Colonic mucosa (tissue), 4 donors: ENCODE measurements at regions not wholly inside any gene's neighbourhood (a gene's known extent, or its start where the extent isn't known, plus 50 kb on each side); places are given as distances from the start of the nearest gene placed in this dataset.

Experiments
- DNase-seq: peaks from one replicate; pipeline ENCODE4 v3.0.0-alpha.2; 2020
- H3K27ac ChIP-seq: fragments of 200-600 bp; one replicate; pipeline ENCODE4 v1.8.0; 2021
- H3K27me3 ChIP-seq: fragments of 200-600 bp; one replicate; pipeline ENCODE4 v1.8.0; 2021
- H3K36me3 ChIP-seq: fragments of 200-600 bp; one replicate; pipeline ENCODE4 v1.8.0; 2021
- H3K4me1 ChIP-seq: fragments of 200-600 bp; one replicate; pipeline ENCODE4 v1.8.0; 2021; ENCODE audit warnings: mild to moderate bottlenecking
- H3K4me3 ChIP-seq: fragments of 200-600 bp; one replicate; pipeline ENCODE4 v1.8.0; 2021
- H3K9ac ChIP-seq, 2 donors: one replicate each; pipeline ENCODE4 v1.7.0; 2013; ENCODE audit warnings: control low read depth in 2 of 2, low read depth in 2 of 2, low read length in 2 of 2
- H3K9me3 ChIP-seq: fragments of 200-600 bp; one replicate; pipeline ENCODE4 v1.8.0; 2021
- intact Hi-C: fragments of 100-400 bp; cut with DNase I; formaldehyde crosslinking; loops from one replicate; pipeline ENCODE4 v1.14.1; 2022
- TF ChIP-seq, protein P1 (sequence below): fragments of 200-600 bp; IDR thresholded peaks from one replicate; pipeline ENCODE4 v1.8.0; 2022; ENCODE audit warnings: antibody characterized with exemption, mild to moderate bottlenecking
- donor health status: healthy.
- donor health status: DM: no; HTN: no; CAD: no.
- donor health status: DM: no; HTN: no; CAD: no.

DNA sequence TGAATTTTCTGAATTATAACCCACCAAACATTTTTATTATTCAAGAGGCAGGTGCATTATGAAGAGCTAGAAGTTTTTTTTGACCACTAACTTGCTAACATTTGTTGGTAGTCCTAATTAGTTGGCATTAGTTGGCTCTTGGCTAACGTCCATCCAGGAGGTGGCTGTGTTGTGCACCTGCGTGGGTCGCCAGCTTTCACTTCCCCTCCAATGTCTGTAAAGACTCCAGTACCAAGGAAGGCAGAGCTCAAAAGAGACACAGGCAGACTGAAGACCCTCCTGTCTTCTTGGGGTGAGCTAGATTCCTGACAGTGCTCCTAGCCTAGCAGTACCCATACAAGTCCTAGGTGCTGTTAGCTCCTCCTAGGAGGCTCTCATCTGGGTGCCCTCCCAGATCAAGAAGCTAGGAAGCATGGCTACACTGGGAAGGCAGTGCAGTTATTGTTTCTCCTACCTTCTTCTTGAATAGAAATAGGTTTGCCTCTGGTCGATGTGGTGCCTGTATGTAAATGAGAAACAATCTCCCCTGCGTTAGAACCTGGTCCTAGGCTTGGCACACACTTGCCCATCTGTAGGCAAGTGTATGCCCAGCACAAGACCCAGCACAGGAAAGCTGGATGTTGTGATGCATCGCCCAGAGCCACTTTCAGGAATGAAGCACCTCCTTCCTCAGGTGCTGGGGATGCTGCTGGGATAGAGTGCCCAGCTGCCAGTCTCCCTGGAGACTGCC lies 190.9 kb downstream of the ICE1 start:
- H3K9ac ChIP-seq: no peak overlapping the region
- intact Hi-C loops: no loop called here
- H3K9me3 ChIP-seq: no peaks in the 10 kb centered on the region
- H3K27ac ChIP-seq: no peak overlapping the region
- no peak for DNase-seq
- H3K27me3 ChIP-seq: no peaks in the 10 kb centered on the region
- H3K4me1 ChIP-seq: no peaks in the 10 kb centered on the region
- no peaks in the 10 kb centered on the region for H3K36me3 ChIP-seq
- TF ChIP-seq, protein P1, sequence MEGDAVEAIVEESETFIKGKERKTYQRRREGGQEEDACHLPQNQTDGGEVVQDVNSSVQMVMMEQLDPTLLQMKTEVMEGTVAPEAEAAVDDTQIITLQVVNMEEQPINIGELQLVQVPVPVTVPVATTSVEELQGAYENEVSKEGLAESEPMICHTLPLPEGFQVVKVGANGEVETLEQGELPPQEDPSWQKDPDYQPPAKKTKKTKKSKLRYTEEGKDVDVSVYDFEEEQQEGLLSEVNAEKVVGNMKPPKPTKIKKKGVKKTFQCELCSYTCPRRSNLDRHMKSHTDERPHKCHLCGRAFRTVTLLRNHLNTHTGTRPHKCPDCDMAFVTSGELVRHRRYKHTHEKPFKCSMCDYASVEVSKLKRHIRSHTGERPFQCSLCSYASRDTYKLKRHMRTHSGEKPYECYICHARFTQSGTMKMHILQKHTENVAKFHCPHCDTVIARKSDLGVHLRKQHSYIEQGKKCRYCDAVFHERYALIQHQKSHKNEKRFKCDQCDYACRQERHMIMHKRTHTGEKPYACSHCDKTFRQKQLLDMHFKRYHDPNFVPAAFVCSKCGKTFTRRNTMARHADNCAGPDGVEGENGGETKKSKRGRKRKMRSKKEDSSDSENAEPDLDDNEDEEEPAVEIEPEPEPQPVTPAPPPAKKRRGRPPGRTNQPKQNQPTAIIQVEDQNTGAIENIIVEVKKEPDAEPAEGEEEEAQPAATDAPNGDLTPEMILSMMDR: no peak
- H3K4me3 ChIP-seq: no peak overlapping the region

DNA sequence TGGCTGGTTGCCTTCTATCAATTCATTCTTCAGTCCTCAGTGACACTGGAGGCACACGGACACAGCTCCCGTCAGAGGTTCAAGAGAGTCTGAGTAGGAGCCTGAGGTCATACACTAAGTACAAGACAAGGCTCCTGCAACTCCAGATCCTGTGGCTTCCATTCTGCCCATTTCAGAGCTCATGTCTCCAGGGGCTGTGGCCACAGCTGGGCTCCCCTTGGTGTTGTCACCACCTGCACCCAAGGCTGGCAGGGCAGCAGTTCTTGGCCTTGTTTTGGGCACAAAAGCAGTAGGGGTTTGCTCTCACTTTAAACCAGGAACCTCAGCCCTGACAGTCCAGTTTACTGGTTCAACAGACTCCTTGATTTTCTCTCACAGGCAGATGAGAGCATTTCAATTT lies 189.6 kb downstream of the ICE1 start:
- no peak for DNase-seq
- Histone ChIP-seq H3K4me3 (no peak overlapping the region), H3K9ac (no peak overlapping the region), H3K4me1 (no peaks in the 10 kb centered on the region), H3K27ac (no peak overlapping the region), H3K27me3 (no peaks in the 10 kb centered on the region), H3K9me3 (no peaks in the 10 kb centered on the region), H3K36me3 (no peaks in the 10 kb centered on the region)
- intact Hi-C loops: no loop called here
- TF ChIP-seq, protein P1: no peak

DNA sequence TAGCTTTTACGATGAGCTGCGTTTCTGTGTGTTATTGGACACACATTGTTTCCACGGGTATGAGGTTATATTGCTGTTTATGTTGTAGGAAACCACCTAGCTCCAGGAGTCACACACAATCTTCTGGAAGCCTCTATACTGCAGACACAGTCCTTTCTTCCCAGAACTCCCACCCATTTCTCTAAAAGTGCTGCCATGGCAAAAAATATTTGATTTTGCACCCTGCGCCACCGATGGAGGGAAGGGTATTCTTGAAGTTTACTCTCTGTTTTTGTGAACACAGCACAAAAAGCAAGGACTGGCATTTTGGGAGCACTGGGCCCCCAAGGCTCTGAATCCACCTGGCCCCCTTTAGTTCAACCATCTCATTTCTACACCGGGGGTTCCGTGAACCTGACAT lies 187.5 kb downstream of the ICE1 start:
- no peak for DNase-seq
- H3K9me3 ChIP-seq: no peaks in the 10 kb centered on the region
- H3K27ac ChIP-seq: no peak overlapping the region
- no peak overlapping the region for H3K4me3 ChIP-seq
- H3K36me3 ChIP-seq: no peaks in the 10 kb centered on the region
- no peak overlapping the region for H3K9ac ChIP-seq
- no peaks in the 10 kb centered on the region for H3K27me3 ChIP-seq
- intact Hi-C loops: no loop called here
- TF ChIP-seq, protein P1: no peak
- no peaks in the 10 kb centered on the region for H3K4me1 ChIP-seq

DNA sequence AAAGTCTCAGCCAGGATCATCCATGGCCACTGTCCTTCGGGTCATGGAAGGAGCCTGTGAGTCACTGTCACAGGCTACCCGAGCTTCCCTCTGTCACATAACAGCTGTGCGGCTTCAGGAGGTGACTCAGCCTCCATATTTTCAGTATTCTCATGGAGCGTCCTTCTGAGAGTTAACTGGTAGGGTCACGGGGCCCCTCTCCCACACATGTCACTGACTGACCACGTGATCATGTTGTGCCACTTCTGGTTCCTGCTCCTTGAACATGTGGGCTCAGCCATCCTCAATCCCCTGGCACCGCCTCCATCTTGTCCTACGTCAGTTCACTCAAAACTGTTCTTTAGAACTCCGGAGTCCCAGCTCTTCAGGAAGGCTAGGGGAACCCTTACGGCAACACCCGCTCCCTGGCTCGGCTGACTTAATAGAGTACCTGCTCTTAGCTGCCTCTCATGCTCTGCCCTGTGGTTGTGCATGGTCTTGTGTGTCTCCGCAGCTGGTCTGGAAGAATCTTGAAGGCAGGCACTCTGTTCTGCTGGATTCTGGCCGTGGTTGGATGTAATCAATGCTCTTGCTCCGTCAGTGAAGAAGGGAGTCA lies 182.8 kb downstream of the ICE1 start:
- H3K9ac ChIP-seq: no peak overlapping the region
- no peaks in the 10 kb centered on the region for H3K4me1 ChIP-seq
- H3K27me3 ChIP-seq: no peaks in the 10 kb centered on the region
- DNase-seq: no peak
- TF ChIP-seq, protein P1: no peak
- intact Hi-C loops: no loop called here
- H3K4me3 ChIP-seq: no peak overlapping the region
- H3K27ac ChIP-seq: no peak overlapping the region
- H3K36me3 ChIP-seq: no peaks in the 10 kb centered on the region
- no peaks in the 10 kb centered on the region for H3K9me3 ChIP-seq

DNA sequence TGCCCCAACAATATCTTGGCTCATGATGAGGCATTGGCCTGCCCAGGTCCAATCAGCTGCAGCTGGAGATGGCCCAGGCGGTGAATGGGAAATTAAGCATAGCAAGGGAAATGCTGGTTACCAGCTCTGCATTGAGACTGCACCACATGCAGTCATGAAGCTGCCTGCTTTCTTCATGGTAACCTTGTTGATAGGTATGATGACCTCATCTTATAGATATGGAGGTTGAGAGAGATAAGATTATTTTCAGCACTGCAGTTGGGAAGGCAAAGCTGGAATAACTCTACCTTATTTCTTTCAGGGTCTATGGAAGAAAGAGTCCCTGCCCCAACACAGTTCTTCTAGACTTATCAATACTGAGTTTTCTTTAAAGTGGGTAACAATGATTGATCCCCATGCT lies 180.1 kb downstream of the ICE1 start:
- no peak overlapping the region for H3K9ac ChIP-seq
- H3K27ac ChIP-seq: no peak overlapping the region
- H3K4me1 ChIP-seq: no peaks in the 10 kb centered on the region
- no peaks in the 10 kb centered on the region for H3K27me3 ChIP-seq
- TF ChIP-seq, protein P1: no peak
- intact Hi-C loops: no loop called here
- no peak overlapping the region for H3K4me3 ChIP-seq
- H3K36me3 ChIP-seq: no peaks in the 10 kb centered on the region
- no peaks in the 10 kb centered on the region for H3K9me3 ChIP-seq
- no peak for DNase-seq
